ENCODE measurements at regions not wholly inside any gene's neighbourhood (a gene's known extent, or its start where the extent isn't known, plus 50 kb on each side); places are given as distances from the start of the nearest gene placed in this dataset.

GRCh38 chr10:84899268-84899667 is 570.9 kb downstream of the CCSER2 start (continued):
- TF ChIP-seq, protein P1, sequence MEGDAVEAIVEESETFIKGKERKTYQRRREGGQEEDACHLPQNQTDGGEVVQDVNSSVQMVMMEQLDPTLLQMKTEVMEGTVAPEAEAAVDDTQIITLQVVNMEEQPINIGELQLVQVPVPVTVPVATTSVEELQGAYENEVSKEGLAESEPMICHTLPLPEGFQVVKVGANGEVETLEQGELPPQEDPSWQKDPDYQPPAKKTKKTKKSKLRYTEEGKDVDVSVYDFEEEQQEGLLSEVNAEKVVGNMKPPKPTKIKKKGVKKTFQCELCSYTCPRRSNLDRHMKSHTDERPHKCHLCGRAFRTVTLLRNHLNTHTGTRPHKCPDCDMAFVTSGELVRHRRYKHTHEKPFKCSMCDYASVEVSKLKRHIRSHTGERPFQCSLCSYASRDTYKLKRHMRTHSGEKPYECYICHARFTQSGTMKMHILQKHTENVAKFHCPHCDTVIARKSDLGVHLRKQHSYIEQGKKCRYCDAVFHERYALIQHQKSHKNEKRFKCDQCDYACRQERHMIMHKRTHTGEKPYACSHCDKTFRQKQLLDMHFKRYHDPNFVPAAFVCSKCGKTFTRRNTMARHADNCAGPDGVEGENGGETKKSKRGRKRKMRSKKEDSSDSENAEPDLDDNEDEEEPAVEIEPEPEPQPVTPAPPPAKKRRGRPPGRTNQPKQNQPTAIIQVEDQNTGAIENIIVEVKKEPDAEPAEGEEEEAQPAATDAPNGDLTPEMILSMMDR (conservative IDR thresholded peaks at IDR 0.05; ENCODE audit: low read depth in 2 of 2) = no peak
- TF ChIP-seq NANOG (IDR thresholded peaks at IDR 0.05; ENCODE audit: borderline replicate concordance) = no peak

DNA sequence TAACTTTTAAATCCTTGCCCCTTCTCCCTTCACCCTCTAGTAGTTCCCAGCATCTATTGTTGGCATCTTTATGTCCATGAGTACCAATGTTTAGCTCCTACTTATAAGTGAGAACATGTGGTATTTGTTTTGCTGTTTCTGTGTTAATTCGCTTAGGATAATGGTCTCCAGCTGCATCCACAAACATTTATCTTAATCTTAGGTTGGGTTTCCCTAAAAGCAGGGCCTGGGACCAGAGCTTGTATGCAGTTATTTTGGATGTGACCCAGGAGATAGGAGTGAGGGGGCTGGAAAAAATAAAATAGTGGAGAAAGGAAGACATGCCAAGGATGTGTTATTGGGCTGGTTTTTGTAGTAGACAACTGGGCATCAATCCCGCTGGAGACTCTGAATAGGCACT is 571.8 kb downstream of the CCSER2 start:
- peaks cover 47% of the 10 kb centered on the region for H3K9me3 Mint-ChIP-seq
- DNase-seq (ENCODE audit: low spot score) (no peak), ATAC-seq (no peak)
- Histone ChIP-seq H3K27ac (ENCODE audit: low read depth) (no peak overlapping the region), H3K4me1 (ENCODE audit: insufficient read depth) (no peaks in the 10 kb centered on the region), H3K4me3 (no peak overlapping the region), H3K4me2 (no peak overlapping the region), H3K36me3 (ENCODE audit: insufficient read depth) (no peaks in the 10 kb centered on the region), H3K27me3 (ENCODE audit: insufficient read depth) (no peaks in the 10 kb centered on the region), H3K79me2 (replicated peaks; ENCODE audit: insufficient read depth) (no peaks in the 10 kb centered on the region), H3F3A (replicated peaks; ENCODE audit: low read depth) (no peaks in the 10 kb centered on the region), H4K20me1 (replicated peaks; ENCODE audit: insufficient read depth) (no peaks in the 10 kb centered on the region), H2AFZ (no peak overlapping the region), H3K9me2 (ENCODE audit: insufficient read depth) (no peaks in the 10 kb centered on the region)
- H3K4me1 Mint-ChIP-seq = no peaks in the 10 kb centered on the region; the same call in 2 of the 3 replicates
- peaks cover 2% of the 10 kb centered on the region for H3K27me3 Mint-ChIP-seq (ENCODE audit: insufficient read depth, low read depth, poor library complexity)
- H3K4me3 Mint-ChIP-seq = no peak overlapping the region
- H3K36me3 Mint-ChIP-seq (ENCODE audit: low read depth) = 0 out of 3 replicates have a peak, but pooled peaks cover 3% of the 10 kb centered on the region
- no peak overlapping the region for H3K27ac Mint-ChIP-seq
- no peak for TF ChIP-seq NANOG (IDR thresholded peaks at IDR 0.05; ENCODE audit: borderline replicate concordance)
- TF ChIP-seq, protein P2, sequence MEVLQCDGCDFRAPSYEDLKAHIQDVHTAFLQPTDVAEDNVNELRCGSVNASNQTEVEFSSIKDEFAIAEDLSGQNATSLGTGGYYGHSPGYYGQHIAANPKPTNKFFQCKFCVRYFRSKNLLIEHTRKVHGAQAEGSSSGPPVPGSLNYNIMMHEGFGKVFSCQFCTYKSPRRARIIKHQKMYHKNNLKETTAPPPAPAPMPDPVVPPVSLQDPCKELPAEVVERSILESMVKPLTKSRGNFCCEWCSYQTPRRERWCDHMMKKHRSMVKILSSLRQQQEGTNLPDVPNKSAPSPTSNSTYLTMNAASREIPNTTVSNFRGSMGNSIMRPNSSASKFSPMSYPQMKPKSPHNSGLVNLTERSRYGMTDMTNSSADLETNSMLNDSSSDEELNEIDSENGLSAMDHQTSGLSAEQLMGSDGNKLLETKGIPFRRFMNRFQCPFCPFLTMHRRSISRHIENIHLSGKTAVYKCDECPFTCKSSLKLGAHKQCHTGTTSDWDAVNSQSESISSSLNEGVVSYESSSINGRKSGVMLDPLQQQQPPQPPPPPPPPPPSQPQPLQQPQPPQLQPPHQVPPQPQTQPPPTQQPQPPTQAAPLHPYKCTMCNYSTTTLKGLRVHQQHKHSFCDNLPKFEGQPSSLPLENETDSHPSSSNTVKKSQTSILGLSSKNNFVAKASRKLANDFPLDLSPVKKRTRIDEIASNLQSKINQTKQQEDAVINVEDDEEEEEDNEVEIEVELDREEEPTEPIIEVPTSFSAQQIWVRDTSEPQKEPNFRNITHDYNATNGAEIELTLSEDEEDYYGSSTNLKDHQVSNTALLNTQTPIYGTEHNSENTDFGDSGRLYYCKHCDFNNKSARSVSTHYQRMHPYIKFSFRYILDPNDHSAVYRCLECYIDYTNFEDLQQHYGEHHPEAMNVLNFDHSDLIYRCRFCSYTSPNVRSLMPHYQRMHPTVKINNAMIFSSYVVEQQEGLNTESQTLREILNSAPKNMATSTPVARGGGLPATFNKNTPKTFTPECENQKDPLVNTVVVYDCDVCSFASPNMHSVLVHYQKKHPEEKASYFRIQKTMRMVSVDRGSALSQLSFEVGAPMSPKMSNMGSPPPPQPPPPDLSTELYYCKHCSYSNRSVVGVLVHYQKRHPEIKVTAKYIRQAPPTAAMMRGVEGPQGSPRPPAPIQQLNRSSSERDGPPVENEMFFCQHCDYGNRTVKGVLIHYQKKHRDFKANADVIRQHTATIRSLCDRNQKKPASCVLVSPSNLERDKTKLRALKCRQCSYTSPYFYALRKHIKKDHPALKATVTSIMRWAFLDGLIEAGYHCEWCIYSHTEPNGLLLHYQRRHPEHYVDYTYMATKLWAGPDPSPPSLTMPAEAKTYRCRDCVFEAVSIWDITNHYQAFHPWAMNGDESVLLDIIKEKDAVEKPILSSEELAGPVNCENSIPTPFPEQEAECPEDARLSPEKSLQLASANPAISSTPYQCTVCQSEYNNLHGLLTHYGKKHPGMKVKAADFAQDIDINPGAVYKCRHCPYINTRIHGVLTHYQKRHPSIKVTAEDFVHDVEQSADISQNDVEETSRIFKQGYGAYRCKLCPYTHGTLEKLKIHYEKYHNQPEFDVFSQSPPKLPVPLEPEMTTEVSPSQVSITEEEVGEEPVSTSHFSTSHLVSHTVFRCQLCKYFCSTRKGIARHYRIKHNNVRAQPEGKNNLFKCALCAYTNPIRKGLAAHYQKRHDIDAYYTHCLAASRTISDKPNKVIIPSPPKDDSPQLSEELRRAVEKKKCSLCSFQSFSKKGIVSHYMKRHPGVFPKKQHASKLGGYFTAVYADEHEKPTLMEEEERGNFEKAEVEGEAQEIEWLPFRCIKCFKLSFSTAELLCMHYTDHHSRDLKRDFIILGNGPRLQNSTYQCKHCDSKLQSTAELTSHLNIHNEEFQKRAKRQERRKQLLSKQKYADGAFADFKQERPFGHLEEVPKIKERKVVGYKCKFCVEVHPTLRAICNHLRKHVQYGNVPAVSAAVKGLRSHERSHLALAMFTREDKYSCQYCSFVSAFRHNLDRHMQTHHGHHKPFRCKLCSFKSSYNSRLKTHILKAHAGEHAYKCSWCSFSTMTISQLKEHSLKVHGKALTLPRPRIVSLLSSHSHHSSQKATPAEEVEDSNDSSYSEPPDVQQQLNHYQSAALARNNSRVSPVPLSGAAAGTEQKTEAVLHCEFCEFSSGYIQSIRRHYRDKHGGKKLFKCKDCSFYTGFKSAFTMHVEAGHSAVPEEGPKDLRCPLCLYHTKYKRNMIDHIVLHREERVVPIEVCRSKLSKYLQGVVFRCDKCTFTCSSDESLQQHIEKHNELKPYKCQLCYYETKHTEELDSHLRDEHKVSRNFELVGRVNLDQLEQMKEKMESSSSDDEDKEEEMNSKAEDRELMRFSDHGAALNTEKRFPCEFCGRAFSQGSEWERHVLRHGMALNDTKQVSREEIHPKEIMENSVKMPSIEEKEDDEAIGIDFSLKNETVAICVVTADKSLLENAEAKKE (CRISPR knock-in tag; IDR thresholded peaks at IDR 0.05) = no peak
- TF ChIP-seq, protein P3, sequence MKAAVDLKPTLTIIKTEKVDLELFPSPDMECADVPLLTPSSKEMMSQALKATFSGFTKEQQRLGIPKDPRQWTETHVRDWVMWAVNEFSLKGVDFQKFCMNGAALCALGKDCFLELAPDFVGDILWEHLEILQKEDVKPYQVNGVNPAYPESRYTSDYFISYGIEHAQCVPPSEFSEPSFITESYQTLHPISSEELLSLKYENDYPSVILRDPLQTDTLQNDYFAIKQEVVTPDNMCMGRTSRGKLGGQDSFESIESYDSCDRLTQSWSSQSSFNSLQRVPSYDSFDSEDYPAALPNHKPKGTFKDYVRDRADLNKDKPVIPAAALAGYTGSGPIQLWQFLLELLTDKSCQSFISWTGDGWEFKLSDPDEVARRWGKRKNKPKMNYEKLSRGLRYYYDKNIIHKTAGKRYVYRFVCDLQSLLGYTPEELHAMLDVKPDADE (IDR thresholded peaks at IDR 0.05) = no peak
- TF ChIP-seq POLR2AphosphoS5 (IDR thresholded peaks at IDR 0.05; ENCODE audit: low read depth) = no peak
- no peak for TF ChIP-seq REST (IDR thresholded peaks at IDR 0.05; ENCODE audit: unreplicated experiment)
- no peak for TF ChIP-seq ZNF114 (CRISPR knock-in tag; IDR thresholded peaks at IDR 0.05)
- TF ChIP-seq EZH2 (IDR thresholded peaks at IDR 0.05; ENCODE audit: low read depth, unreplicated experiment) = no peak
- TF ChIP-seq ZNF331 (CRISPR knock-in tag; IDR thresholded peaks at IDR 0.05; ENCODE audit: low read depth) = no peak
- no peak for TF ChIP-seq STAT1 (IDR thresholded peaks at IDR 0.05; ENCODE audit: unreplicated experiment)
- TF ChIP-seq, protein P1 (conservative IDR thresholded peaks at IDR 0.05; ENCODE audit: low read depth in 2 of 2) = no peak

All from GM23338 (cell line).